Testis (tissue), 2 donors: ENCODE measurements at regions not wholly inside any gene's neighbourhood (a gene's known extent, or its start where the extent isn't known, plus 50 kb on each side); places are given as distances from the start of the nearest gene placed in this dataset.

Experiments
- DNase-seq: peaks from one replicate; pipeline ENCODE4 v3.0.0-alpha.2; 2019
- H3K27ac ChIP-seq, 2 donors: fragments of 200-600 bp; sonication (generic); one replicate each; pipeline ENCODE4 v1.5.1; 2019
- H3K27me3 ChIP-seq: fragments of 200-600 bp; sonication (generic); one replicate; pipeline ENCODE4 v1.5.1; 2019
- H3K36me3 ChIP-seq: fragments of 200-600 bp; sonication (generic); one replicate; pipeline ENCODE4 v1.5.1; 2017; ENCODE audit warnings: low read depth; ENCODE audit errors: missing control alignments
- H3K4me1 ChIP-seq: fragments of 200-600 bp; sonication (generic); one replicate; pipeline ENCODE4 v1.5.1; 2019
- H3K4me3 ChIP-seq, 2 donors: fragments of 200-600 bp; sonication (generic); one replicate each; pipeline ENCODE4 v1.5.1; 2017 to 2019
- H3K9me3 ChIP-seq: fragments of 200-600 bp; sonication (generic); one replicate; pipeline ENCODE4 v1.5.1; 2017
- CTCF ChIP-seq, 3 experiments: fragments of 450-650 bp in 2 of 3; fragments of 200-600 bp in 1 of 3; sonication (generic) in 1 of 3; IDR thresholded peaks; one replicate each; pipeline ENCODE4 v1.5.1; 2016 to 2019; ENCODE audit warnings: antibody characterized with exemption in 3 of 3, mild to moderate bottlenecking in 2 of 3, moderate library complexity in 1 of 3
- POLR2A ChIP-seq: fragments of 450-650 bp; IDR thresholded peaks from one replicate; pipeline ENCODE4 v1.6.1; 2017; ENCODE audit warnings: antibody characterized with exemption, mild to moderate bottlenecking, moderate library complexity
- WGBS, 2 donors: methylation state at CpG; one replicate each; pipeline ENCODE4 v1.1.5; 2018; 5-methylcytosine and 5-hydroxymethylcytosine counted together
- intact Hi-C: fragments of 100-400 bp; cut with DNase I; formaldehyde crosslinking; loops from one replicate; pipeline ENCODE4 v1.15.1; 2023; ENCODE audit warnings: low total_unique reads

- no peaks in the 10 kb centered on the region for H3K36me3 ChIP-seq
- 74 to 77% methylated on average over 8 of the region's 8 CpGs for WGBS, 2 donors
- TF ChIP-seq CTCF (IDR thresholded peaks at IDR 0.05) (no peak), POLR2A (no peak)
- DNase-seq = no peak
- no peak overlapping the region for H3K4me3 ChIP-seq
- no peaks in the 10 kb centered on the region for H3K9me3 ChIP-seq
- no peaks in the 10 kb centered on the region for H3K4me1 ChIP-seq
- no peaks in the 10 kb centered on the region for H3K27me3 ChIP-seq
- intact Hi-C loops = no loop called here
- H3K27ac ChIP-seq = no peak overlapping the region
These were observed 93.6 kb upstream of the TWIST2 start for GRCh38 chr2:238754259-238754658.

GRCh38 chr2:238761868-238762267, 86.0 kb upstream of the TWIST2 start:
- H3K4me1 ChIP-seq = no peaks in the 10 kb centered on the region
- DNase-seq = no peak
- H3K36me3 ChIP-seq = no peaks in the 10 kb centered on the region
- H3K27me3 ChIP-seq = no peaks in the 10 kb centered on the region
- TF ChIP-seq CTCF (IDR thresholded peaks at IDR 0.05) (no peak), POLR2A (no peak)
- no peak overlapping the region for H3K27ac ChIP-seq
- no peak overlapping the region for H3K4me3 ChIP-seq
- WGBS, 2 donors = 16 to 32% methylated on average over 5 to 7 of the region's 7 CpGs
- no peaks in the 10 kb centered on the region for H3K9me3 ChIP-seq
- intact Hi-C loops = loop anchor here (2.0 kb wide), 1 partner anchor 45 kb away; no protein-coding TSS in a partner anchor

- no peak for DNase-seq
- Histone ChIP-seq H3K27me3 (no peaks in the 10 kb centered on the region), H3K36me3 (no peaks in the 10 kb centered on the region), H3K9me3 (no peaks in the 10 kb centered on the region), H3K4me1 (no peaks in the 10 kb centered on the region), H3K27ac (no peak overlapping the region), H3K4me3 (no peak overlapping the region)
- no peak for TF ChIP-seq POLR2A
- TF ChIP-seq CTCF (IDR thresholded peaks at IDR 0.05) = no peak
- 63 to 66% methylated on average over 7 of the region's 7 CpGs for WGBS, 2 donors
- intact Hi-C loops = loop anchor here (2.0 kb wide), 1 partner anchor 47 kb away; no protein-coding TSS in a partner anchor
These were observed 84.4 kb upstream of the TWIST2 start for GRCh38 chr2:238763471-238763995.

- 74 to 81% methylated on average over 7 to 8 of the region's 8 CpGs for WGBS, 2 donors
- intact Hi-C loops = no loop called here
These were observed 82.3 kb upstream of the TWIST2 start for GRCh38 chr2:238765590-238765989.

More at GRCh38 chr2:238765590-238765989, 82.3 kb upstream of the TWIST2 start:
- Histone ChIP-seq H3K27me3 (no peaks in the 10 kb centered on the region), H3K27ac (no peak overlapping the region), H3K9me3 (no peaks in the 10 kb centered on the region), H3K4me3 (no peak overlapping the region), H3K4me1 (no peaks in the 10 kb centered on the region), H3K36me3 (no peaks in the 10 kb centered on the region)
- no peak for TF ChIP-seq CTCF (IDR thresholded peaks at IDR 0.05)
- TF ChIP-seq POLR2A = no peak
- DNase-seq = no peak
